ENCODE measurements at regions not wholly inside any gene's neighbourhood (a gene's known extent, or its start where the extent isn't known, plus 50 kb on each side); places are given as distances from the start of the nearest gene placed in this dataset.

- H3K36me3 ChIP-seq (ENCODE audit: control insufficient read depth in 5 of 5, insufficient read depth in 5 of 5, low read length in 5 of 5): no peaks in the 10 kb centered on the region
- no peak overlapping the region for H3K27ac ChIP-seq (ENCODE audit: low read depth, low read length)
- H3K4me3 ChIP-seq (ENCODE audit: low read depth in 1 of 5, low read length in 5 of 5): no peak overlapping the region
- peaks cover 0 to 3% (median 0%) of the 10 kb centered on the region in 5 donors for H3K27me3 ChIP-seq (ENCODE audit: control insufficient read depth in 5 of 5, insufficient read depth in 4 of 5, low read length in 5 of 5)
- H3K9ac ChIP-seq (ENCODE audit: low read length in 5 of 5): no peak overlapping the region
- peaks cover 1 to 26% (median 11%) of the 10 kb centered on the region in 5 donors for H3K4me1 ChIP-seq (ENCODE audit: control insufficient read depth in 5 of 5, insufficient read depth in 5 of 5, low read length in 5 of 5)
- H3K9me3 ChIP-seq (ENCODE audit: control insufficient read depth in 5 of 5, low read length in 5 of 5): no peaks in the 10 kb centered on the region
Observed at GRCh38 chr20:60136645-60137401, 178.6 kb downstream of the CDH26 start.

- Histone ChIP-seq H3K4me3 (ENCODE audit: low read depth in 1 of 5, low read length in 5 of 5) (peak overlapping the region in 4 of 5 donors; percentile 26 to 57 (median 49)), H3K27me3 (ENCODE audit: control insufficient read depth in 5 of 5, insufficient read depth in 4 of 5, low read length in 5 of 5) (peaks cover 0 to 3% (median 0%) of the 10 kb centered on the region in 5 donors), H3K4me1 (ENCODE audit: control insufficient read depth in 5 of 5, insufficient read depth in 5 of 5, low read length in 5 of 5) (peaks cover 1 to 25% (median 11%) of the 10 kb centered on the region in 5 donors), H3K36me3 (ENCODE audit: control insufficient read depth in 5 of 5, insufficient read depth in 5 of 5, low read length in 5 of 5) (no peaks in the 10 kb centered on the region), H3K9me3 (ENCODE audit: control insufficient read depth in 5 of 5, low read length in 5 of 5) (no peaks in the 10 kb centered on the region), H3K9ac (ENCODE audit: low read length in 5 of 5) (peak overlapping the region in 1 of 5 donors; percentile 32), H3K27ac (ENCODE audit: low read depth, low read length) (no peak overlapping the region)
Observed at GRCh38 chr20:60137657-60138245, 179.5 kb downstream of the CDH26 start.

GRCh38 chr20:60138256-60139220 is 180.3 kb downstream of the CDH26 start:
- Histone ChIP-seq H3K27ac (ENCODE audit: low read depth, low read length) (no peak overlapping the region), H3K9me3 (ENCODE audit: control insufficient read depth in 5 of 5, low read length in 5 of 5) (no peaks in the 10 kb centered on the region), H3K9ac (ENCODE audit: low read length in 5 of 5) (peak overlapping the region in 1 of 5 donors; percentile 32), H3K4me1 (ENCODE audit: control insufficient read depth in 5 of 5, insufficient read depth in 5 of 5, low read length in 5 of 5) (peaks cover 0 to 20% (median 11%) of the 10 kb centered on the region in 5 donors), H3K36me3 (ENCODE audit: control insufficient read depth in 5 of 5, insufficient read depth in 5 of 5, low read length in 5 of 5) (no peaks in the 10 kb centered on the region), H3K4me3 (ENCODE audit: low read depth in 1 of 5, low read length in 5 of 5) (peak overlapping the region; percentile 26 to 57 (median 46)), H3K27me3 (ENCODE audit: control insufficient read depth in 5 of 5, insufficient read depth in 4 of 5, low read length in 5 of 5) (peaks cover 0 to 3% (median 0%) of the 10 kb centered on the region in 5 donors)

- peaks cover 0 to 3% (median 0%) of the 10 kb centered on the region in 5 donors for H3K27me3 ChIP-seq (ENCODE audit: control insufficient read depth in 5 of 5, insufficient read depth in 4 of 5, low read length in 5 of 5)
Observed at GRCh38 chr20:60139663-60140446, 181.6 kb downstream of the CDH26 start.

GRCh38 chr20:60142587-60142986 is 184.4 kb downstream of the CDH26 start:
- peaks cover 0 to 3% (median 0%) of the 10 kb centered on the region in 5 donors for H3K27me3 ChIP-seq (ENCODE audit: control insufficient read depth in 5 of 5, insufficient read depth in 4 of 5, low read length in 5 of 5)
- no peak overlapping the region for H3K9ac ChIP-seq (ENCODE audit: low read length in 5 of 5)
- peaks cover 0 to 28% (median 11%) of the 10 kb centered on the region in 5 donors for H3K4me1 ChIP-seq (ENCODE audit: control insufficient read depth in 5 of 5, insufficient read depth in 5 of 5, low read length in 5 of 5)
- no peak overlapping the region for H3K27ac ChIP-seq (ENCODE audit: low read depth, low read length)
- no peak overlapping the region for H3K4me3 ChIP-seq (ENCODE audit: low read depth in 1 of 5, low read length in 5 of 5)
- H3K9me3 ChIP-seq (ENCODE audit: control insufficient read depth in 5 of 5, low read length in 5 of 5): no peaks in the 10 kb centered on the region
- H3K36me3 ChIP-seq (ENCODE audit: control insufficient read depth in 5 of 5, insufficient read depth in 5 of 5, low read length in 5 of 5): no peaks in the 10 kb centered on the region

More at GRCh38 chr20:60139663-60140446, 181.6 kb downstream of the CDH26 start:
- Histone ChIP-seq H3K9me3 (ENCODE audit: control insufficient read depth in 5 of 5, low read length in 5 of 5) (no peaks in the 10 kb centered on the region), H3K9ac (ENCODE audit: low read length in 5 of 5) (no peak overlapping the region), H3K4me3 (ENCODE audit: low read depth in 1 of 5, low read length in 5 of 5) (no peak overlapping the region), H3K36me3 (ENCODE audit: control insufficient read depth in 5 of 5, insufficient read depth in 5 of 5, low read length in 5 of 5) (no peaks in the 10 kb centered on the region), H3K4me1 (ENCODE audit: control insufficient read depth in 5 of 5, insufficient read depth in 5 of 5, low read length in 5 of 5) (peaks cover 0 to 23% (median 11%) of the 10 kb centered on the region in 5 donors), H3K27ac (ENCODE audit: low read depth, low read length) (no peak overlapping the region)

- no peaks in the 10 kb centered on the region for H3K9me3 ChIP-seq (ENCODE audit: control insufficient read depth in 5 of 5, low read length in 5 of 5)
- no peak overlapping the region for H3K9ac ChIP-seq (ENCODE audit: low read length in 5 of 5)
- H3K27ac ChIP-seq (ENCODE audit: low read depth, low read length): no peak overlapping the region
- H3K4me3 ChIP-seq (ENCODE audit: low read depth in 1 of 5, low read length in 5 of 5): no peak overlapping the region
- peaks cover 0 to 26% (median 11%) of the 10 kb centered on the region in 5 donors for H3K4me1 ChIP-seq (ENCODE audit: control insufficient read depth in 5 of 5, insufficient read depth in 5 of 5, low read length in 5 of 5)
- peaks cover 0 to 3% (median 0%) of the 10 kb centered on the region in 5 donors for H3K27me3 ChIP-seq (ENCODE audit: control insufficient read depth in 5 of 5, insufficient read depth in 4 of 5, low read length in 5 of 5)
- no peaks in the 10 kb centered on the region for H3K36me3 ChIP-seq (ENCODE audit: control insufficient read depth in 5 of 5, insufficient read depth in 5 of 5, low read length in 5 of 5)
Observed at GRCh38 chr20:60143261-60143842, 185.1 kb downstream of the CDH26 start.

GRCh38 chr20:60144404-60144803 is 186.2 kb downstream of the CDH26 start:
- Histone ChIP-seq H3K9ac (ENCODE audit: low read length in 5 of 5) (no peak overlapping the region), H3K4me3 (ENCODE audit: low read depth in 1 of 5, low read length in 5 of 5) (no peak overlapping the region), H3K27ac (ENCODE audit: low read depth, low read length) (no peak overlapping the region), H3K36me3 (ENCODE audit: control insufficient read depth in 5 of 5, insufficient read depth in 5 of 5, low read length in 5 of 5) (no peaks in the 10 kb centered on the region), H3K4me1 (ENCODE audit: control insufficient read depth in 5 of 5, insufficient read depth in 5 of 5, low read length in 5 of 5) (peaks cover 0 to 20% (median 3%) of the 10 kb centered on the region in 5 donors), H3K27me3 (ENCODE audit: control insufficient read depth in 5 of 5, insufficient read depth in 4 of 5, low read length in 5 of 5) (peaks cover 0 to 3% (median 0%) of the 10 kb centered on the region in 5 donors), H3K9me3 (ENCODE audit: control insufficient read depth in 5 of 5, low read length in 5 of 5) (no peaks in the 10 kb centered on the region)

GRCh38 chr20:60144974-60145527 is 186.8 kb downstream of the CDH26 start:
- H3K36me3 ChIP-seq (ENCODE audit: control insufficient read depth in 5 of 5, insufficient read depth in 5 of 5, low read length in 5 of 5): no peaks in the 10 kb centered on the region
- H3K9me3 ChIP-seq (ENCODE audit: control insufficient read depth in 5 of 5, low read length in 5 of 5): no peaks in the 10 kb centered on the region
- H3K27ac ChIP-seq (ENCODE audit: low read depth, low read length): no peak overlapping the region

More at GRCh38 chr20:60144974-60145527, 186.8 kb downstream of the CDH26 start:
- Histone ChIP-seq H3K4me1 (ENCODE audit: control insufficient read depth in 5 of 5, insufficient read depth in 5 of 5, low read length in 5 of 5) (peaks cover 0 to 14% (median 0%) of the 10 kb centered on the region in 5 donors), H3K4me3 (ENCODE audit: low read depth in 1 of 5, low read length in 5 of 5) (no peak overlapping the region), H3K9ac (ENCODE audit: low read length in 5 of 5) (no peak overlapping the region), H3K27me3 (ENCODE audit: control insufficient read depth in 5 of 5, insufficient read depth in 4 of 5, low read length in 5 of 5) (peaks cover 0 to 1% (median 0%) of the 10 kb centered on the region in 5 donors)
